H9 (cell line): ENCODE measurements at regions not wholly inside any gene's neighbourhood (a gene's known extent, or its start where the extent isn't known, plus 50 kb on each side); places are given as distances from the start of the nearest gene placed in this dataset.

ENCODE experiments used
- DNase-seq: peaks from one replicate; pipeline ENCODE4 v3.0.0-alpha.2; 2017
- H2AFZ ChIP-seq: one replicate; pipeline ENCODE4 v1.6.1; 2013; ENCODE audit warnings: mild to moderate bottlenecking, low read length, control low read depth, moderate library complexity
- H2AK5ac ChIP-seq: 2 replicates; pipeline ENCODE4 v1.6.1; 2013; ENCODE audit warnings: low read length, control low read depth, mixed read lengths; ENCODE audit not compliant: insufficient read length
- H2BK120ac ChIP-seq: one replicate; pipeline ENCODE4 v1.6.1; 2013; ENCODE audit warnings: low read depth, mild to moderate bottlenecking, low read length, control low read depth, inconsistent platforms; ENCODE audit not compliant: poor library complexity, severe bottlenecking
- H2BK12ac ChIP-seq: 2 replicates; pipeline ENCODE4 v1.6.1; 2013; ENCODE audit warnings: low read length, control low read depth, mixed read lengths, low read depth; ENCODE audit not compliant: insufficient read length
- H2BK15ac ChIP-seq: 2 replicates; pipeline ENCODE4 v1.6.1; 2013; ENCODE audit warnings: low read depth, low read length, control low read depth
- H2BK20ac ChIP-seq: one replicate; pipeline ENCODE4 v1.6.1; 2013; ENCODE audit warnings: low read depth, mild to moderate bottlenecking, low read length, control low read depth, inconsistent platforms; ENCODE audit not compliant: poor library complexity, severe bottlenecking
- H2BK5ac ChIP-seq: 2 replicates; pipeline ENCODE4 v1.6.1; 2013; ENCODE audit warnings: low read length, control low read depth, mixed read lengths; ENCODE audit not compliant: insufficient read length
- H3K14ac ChIP-seq: 2 replicates; pipeline ENCODE4 v1.6.1; 2013; ENCODE audit warnings: low read length, control low read depth; ENCODE audit not compliant: insufficient read depth
- H3K18ac ChIP-seq: 2 replicates; pipeline ENCODE4 v1.6.1; 2013; ENCODE audit warnings: low read depth, mild to moderate bottlenecking, mixed read lengths, low read length, control low read depth; ENCODE audit not compliant: insufficient read length
- H3K23ac ChIP-seq: 2 replicates; pipeline ENCODE4 v1.6.1; 2013; ENCODE audit warnings: low read length, control low read depth, mixed read lengths, low read depth; ENCODE audit not compliant: insufficient read length
- H3K23me2 ChIP-seq: 2 replicates; pipeline ENCODE4 v1.6.1; 2013; ENCODE audit warnings: low read depth, mild to moderate bottlenecking, mixed read lengths, low read length, control low read depth; ENCODE audit not compliant: insufficient read length, poor library complexity, severe bottlenecking
- H3K27ac ChIP-seq: 2 replicates; pipeline ENCODE4 v1.5.1; 2013; ENCODE audit warnings: low read length, control low read depth, mixed read lengths, low read depth; ENCODE audit not compliant: insufficient read length
- H3K27me3 ChIP-seq: 2 replicates; pipeline ENCODE4 v1.6.1; 2013; ENCODE audit warnings: low read length, control low read depth, inconsistent platforms; ENCODE audit not compliant: insufficient read depth
- H3K4ac ChIP-seq: 2 replicates; pipeline ENCODE4 v1.6.1; 2013; ENCODE audit warnings: low read depth, mild to moderate bottlenecking, control low read depth, inconsistent platforms, low read length, moderate library complexity
- H3K4me1 ChIP-seq: 2 replicates; pipeline ENCODE4 v1.6.1; 2013; ENCODE audit warnings: low read length, control low read depth, inconsistent platforms; ENCODE audit not compliant: insufficient read depth
- H3K4me2 ChIP-seq: 2 replicates; pipeline ENCODE4 v1.6.1; 2013; ENCODE audit warnings: low read length, control low read depth, mixed read lengths; ENCODE audit not compliant: insufficient read length, insufficient read depth
- H3K56ac ChIP-seq: 2 replicates; pipeline ENCODE4 v1.6.1; 2013; ENCODE audit warnings: low read depth, mild to moderate bottlenecking, mixed read lengths, low read length, control low read depth; ENCODE audit not compliant: insufficient read length
- H3K79me1 ChIP-seq: 2 replicates; pipeline ENCODE4 v1.6.1; 2013; ENCODE audit warnings: low read depth, mild to moderate bottlenecking, moderate library complexity, low read length, control low read depth, inconsistent platforms; ENCODE audit not compliant: insufficient read depth, poor library complexity, severe bottlenecking
- H3K79me2 ChIP-seq: 2 replicates; pipeline ENCODE4 v1.6.1; 2013; ENCODE audit warnings: low read length, control low read depth, inconsistent platforms; ENCODE audit not compliant: insufficient read depth
- H3K9ac ChIP-seq: 2 replicates; pipeline ENCODE4 v1.6.1; 2013; ENCODE audit warnings: low read length, control low read depth, mixed read lengths; ENCODE audit not compliant: insufficient read length; ENCODE audit errors: extremely low read depth
- H3K9me3 ChIP-seq: one replicate; pipeline ENCODE4 v1.6.1; 2013; ENCODE audit warnings: low read depth, low read length, inconsistent platforms; ENCODE audit not compliant: control insufficient read depth
- H3T11ph ChIP-seq: one replicate; pipeline ENCODE4 v1.6.1; 2013; ENCODE audit warnings: mild to moderate bottlenecking, low read length, control low read depth, inconsistent platforms
- H4K20me1 ChIP-seq: one replicate; pipeline ENCODE4 v1.6.1; 2013; ENCODE audit not compliant: control insufficient read depth, insufficient read length, insufficient read depth
- H4K5ac ChIP-seq: 2 replicates; pipeline ENCODE4 v1.6.1; 2013; ENCODE audit warnings: low read depth, mild to moderate bottlenecking, mixed read lengths, low read length, control low read depth; ENCODE audit not compliant: insufficient read length
- H4K8ac ChIP-seq: replicated peaks from 2 replicates; pipeline ENCODE4 v1.6.1; 2013; ENCODE audit warnings: low read length, control low read depth, mixed read lengths, low read depth; ENCODE audit not compliant: insufficient read length
- H4K91ac ChIP-seq: 2 replicates; pipeline ENCODE4 v1.6.1; 2013; ENCODE audit warnings: low read depth, mild to moderate bottlenecking, moderate library complexity, mixed read lengths, low read length, control low read depth; ENCODE audit not compliant: insufficient read length
- H3K27ac Mint-ChIP-seq, 3 experiments: 2 replicates in 2 of 3; 3 replicates in 1 of 3; pipeline ENCODE4 v1.8.0; 2020 to 2021; ENCODE audit warnings: mixed read lengths in 3 of 3, mild to moderate bottlenecking in 1 of 3, moderate library complexity in 1 of 3
- H3K27me3 Mint-ChIP-seq: 2 replicates; pipeline ENCODE4 v1.8.0; 2021; ENCODE audit warnings: low read depth, mild to moderate bottlenecking, moderate library complexity, mixed read lengths
- H3K36me3 Mint-ChIP-seq, 3 experiments: 2 replicates in 2 of 3; 3 replicates in 1 of 3; pipeline ENCODE4 v1.8.0; 2020 to 2021; ENCODE audit warnings: low read depth in 3 of 3, mixed read lengths in 3 of 3; ENCODE audit not compliant: insufficient read depth in 1 of 3
- H3K4me1 Mint-ChIP-seq, 2 experiments: 2 replicates each; pipeline ENCODE4 v1.8.0; 2020; ENCODE audit warnings: mixed read lengths in 2 of 2
- H3K4me3 Mint-ChIP-seq, 2 experiments: 2 replicates in 1 of 2; 3 replicates in 1 of 2; pipeline ENCODE4 v1.8.0; 2020 to 2021; ENCODE audit warnings: mild to moderate bottlenecking in 2 of 2, mixed read lengths in 2 of 2, moderate library complexity in 1 of 2
- H3K9me3 Mint-ChIP-seq, 2 experiments: 2 replicates in 1 of 2; 3 replicates in 1 of 2; pipeline ENCODE4 v1.8.0; 2020; ENCODE audit warnings: mild to moderate bottlenecking in 2 of 2, mixed read lengths in 2 of 2, moderate library complexity in 1 of 2
- CTCF ChIP-seq: fragments of 200-600 bp; sonication (generic); conservative IDR thresholded peaks from 3 replicates; pipeline ENCODE4 v1.8.0; 2021; ENCODE audit warnings: antibody characterized with exemption, mild to moderate bottlenecking
- WGBS: extraction: QIAGEN DNeasy Blood & Tissue Kit; methylation state at CpG from one replicate; pipeline ENCODE4 v1.1.7; 2013; ENCODE audit warnings: missing lambda C conversion rate, low lambda C conversion rate, mixed read lengths; ENCODE audit not compliant: insufficient read length; ENCODE audit errors: extremely low coverage; 5-methylcytosine and 5-hydroxymethylcytosine counted together

- Histone ChIP-seq H3K4ac (no peak overlapping the region), H3T11ph (no peak overlapping the region), H2BK12ac (no peak overlapping the region), H3K9me3 (no peaks in the 10 kb centered on the region), H2BK20ac (no peak overlapping the region), H3K27ac (no peak overlapping the region), H3K56ac (no peak overlapping the region), H4K8ac (peak overlapping the region; percentile 14), H3K14ac (no peak overlapping the region), H2BK15ac (no peak overlapping the region), H3K4me2 (no peak overlapping the region), H2BK5ac (no peak overlapping the region), H3K23ac (no peak overlapping the region), H3K79me1 (no peaks in the 10 kb centered on the region), H3K9ac (no peak overlapping the region), H2AK5ac (no peak overlapping the region), H4K5ac (no peak overlapping the region), H3K27me3 (no peaks in the 10 kb centered on the region), H4K20me1 (no peaks in the 10 kb centered on the region), H3K18ac (no peak overlapping the region), H3K79me2 (no peaks in the 10 kb centered on the region), H3K4me1 (no peaks in the 10 kb centered on the region), H2BK120ac (no peak overlapping the region), H2AFZ (no peak overlapping the region), H4K91ac (no peak overlapping the region), H3K23me2 (no peaks in the 10 kb centered on the region)
- Mint-ChIP-seq H3K4me1 (peaks cover 0 to 2% of the 10 kb centered on the region in 2 experiments; a peak in 2 of 4 replicates), H3K27ac (no peak overlapping the region), H3K27me3 (peaks cover 4% of the 10 kb centered on the region), H3K36me3 (no peaks in the 10 kb centered on the region; a peak in 2 of 7 replicates), H3K9me3 (peaks cover 0 to 2% of the 10 kb centered on the region in 2 experiments; a peak in 3 of 5 replicates), H3K4me3 (no peak overlapping the region)
- DNase-seq: no peak
- no peak for TF ChIP-seq CTCF
- WGBS: no CpG with 5 or more reads among the region's 23 CpGs
These were observed 113.0 kb downstream of the ERMARD start for GRCh38 chr6:169864148-169865020.
